ENCODE measurements at regions not wholly inside any gene's neighbourhood (a gene's known extent, or its start where the extent isn't known, plus 50 kb on each side); places are given as distances from the start of the nearest gene placed in this dataset.
"Not testable (repeated sequence)": the region's sequence is repeated elsewhere in the genome, so short reads cannot be mapped to it uniquely, and the experiment has no call there.

- DNase-seq (ENCODE audit: low read depth) = no peak
These were observed 698.4 kb upstream of the LRRTM1 start for GRCh38 chr2:81002906-81003305.

DNA sequence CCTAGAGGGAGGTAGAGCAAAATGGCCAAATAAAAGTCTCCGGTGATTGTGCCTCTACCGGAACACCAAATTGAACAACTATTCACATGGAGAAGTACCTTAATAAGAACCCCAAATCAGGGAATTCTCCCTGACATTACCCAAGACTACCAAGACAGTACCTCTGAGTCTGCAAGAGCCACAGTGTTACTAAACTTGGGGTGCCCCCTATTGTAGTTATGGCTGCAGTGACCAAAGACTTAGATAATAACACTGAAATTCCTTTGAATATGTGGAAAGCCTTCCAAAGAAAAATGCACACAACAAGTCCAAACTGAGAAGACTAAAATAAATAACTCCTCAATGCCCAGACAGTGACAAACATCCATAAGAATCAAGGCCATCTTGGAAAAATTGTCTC lies 682.9 kb upstream of the LRRTM1 start:
- DNase-seq (ENCODE audit: low read depth) = no peak

- DNase-seq (ENCODE audit: low read depth) = no peak
These were observed 665.3 kb upstream of the LRRTM1 start for GRCh38 chr2:80969900-80970299.

GRCh38 chr2:80968450-80968849 lies 663.9 kb upstream of the LRRTM1 start:
- DNase-seq (ENCODE audit: low read depth) = no peak

GRCh38 chr2:80947601-80948130 lies 643.1 kb upstream of the LRRTM1 start:
- DNase-seq (ENCODE audit: low read depth) = no peak

DNA sequence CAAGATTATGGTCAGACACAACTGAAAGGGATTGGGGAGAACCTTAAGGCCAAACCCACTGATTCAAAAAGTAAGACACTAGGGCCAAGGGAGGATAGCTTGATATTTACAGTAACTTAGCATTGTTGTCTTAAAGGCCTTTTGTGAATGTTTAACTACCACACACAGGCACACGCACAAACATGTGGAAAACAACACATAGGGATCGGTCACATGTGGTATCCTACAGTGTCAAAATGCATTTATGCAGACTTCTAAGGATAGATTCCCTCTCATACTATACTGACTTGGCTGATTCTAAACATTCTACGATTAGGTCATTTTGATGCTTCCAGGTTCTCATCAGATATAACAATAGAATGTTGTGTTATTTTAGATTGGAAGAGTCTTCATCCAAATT lies 638.9 kb upstream of the LRRTM1 start:
- DNase-seq (ENCODE audit: low read depth) = no peak

DNA sequence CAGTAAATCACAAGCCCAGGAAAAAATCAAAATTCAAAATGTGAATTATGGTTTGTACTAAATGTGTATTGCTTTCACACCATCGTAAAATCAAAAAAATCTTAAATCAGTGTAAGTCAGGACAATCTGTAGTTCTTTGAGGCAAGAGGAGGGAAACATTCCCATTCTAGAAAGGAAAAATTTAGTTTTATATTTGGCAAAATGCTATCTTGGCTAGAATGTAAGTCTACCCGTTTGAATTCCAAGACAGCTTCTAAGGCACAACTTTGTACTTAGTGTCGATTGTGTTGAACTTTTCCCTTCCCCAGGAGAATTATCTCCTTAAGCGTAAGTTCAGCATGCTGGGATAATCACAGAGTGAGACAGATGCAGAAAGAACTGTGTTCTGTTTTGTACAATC lies 638.2 kb upstream of the LRRTM1 start:
- no peak for DNase-seq (ENCODE audit: low read depth)

DNA sequence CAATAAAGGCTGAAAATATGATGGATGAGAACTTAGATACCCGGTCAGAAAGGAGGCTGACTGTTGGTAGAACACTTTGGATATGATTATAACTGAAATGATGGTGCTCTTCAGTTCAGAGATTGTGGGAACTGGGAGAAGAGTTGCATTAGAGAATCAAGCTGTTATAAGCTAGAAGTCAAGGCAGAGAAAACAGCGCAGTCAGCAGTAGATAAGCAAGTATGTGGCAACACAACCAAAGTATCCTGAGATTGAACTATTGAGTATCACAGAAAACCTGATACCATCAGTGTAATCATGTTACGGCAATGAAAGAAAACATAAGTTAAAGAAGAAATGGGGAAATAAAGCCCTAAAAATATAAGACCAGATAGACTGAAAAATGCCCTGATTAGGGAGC lies 633.9 kb upstream of the LRRTM1 start:
- DNase-seq (ENCODE audit: low read depth) = no peak

DNA sequence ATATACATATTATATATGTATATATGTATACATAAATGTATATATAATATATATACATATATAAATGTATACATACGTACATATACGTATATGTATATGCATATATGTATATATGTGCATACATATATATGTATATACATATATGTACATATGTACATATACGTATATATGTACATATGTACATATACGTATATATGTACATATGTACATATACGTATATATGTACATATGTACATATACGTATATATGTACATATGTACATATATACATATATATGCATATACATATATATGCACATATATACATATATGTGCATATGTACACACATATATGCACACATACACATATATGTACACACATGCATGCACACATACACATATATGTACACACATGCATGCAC lies 627.3 kb upstream of the LRRTM1 start:
- DNase-seq (ENCODE audit: low read depth) = not testable (repeated sequence)

GRCh38 chr2:80930777-80931176 lies 626.2 kb upstream of the LRRTM1 start:
- no peak for DNase-seq (ENCODE audit: low read depth)

DNA sequence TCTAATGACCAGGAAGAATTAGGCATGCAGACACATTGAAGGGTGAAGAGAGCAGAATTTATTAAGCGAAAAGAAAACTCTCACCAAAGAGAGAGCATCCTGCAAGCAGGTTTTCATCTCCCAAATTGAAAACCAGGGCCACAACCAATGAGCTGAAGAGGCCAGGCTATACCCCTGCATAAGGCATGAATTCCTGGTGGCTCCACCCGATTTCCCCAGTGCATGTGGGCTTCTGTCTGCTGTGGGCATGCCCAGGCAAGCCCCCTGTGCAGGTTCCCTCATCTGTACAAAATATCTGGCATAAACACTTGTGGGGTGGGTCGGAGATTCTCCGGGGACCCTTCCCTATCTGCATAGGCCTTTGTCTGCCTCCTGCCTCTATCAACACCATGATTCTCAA lies 621.6 kb upstream of the LRRTM1 start:
- no peak for DNase-seq (ENCODE audit: low read depth)

DNA sequence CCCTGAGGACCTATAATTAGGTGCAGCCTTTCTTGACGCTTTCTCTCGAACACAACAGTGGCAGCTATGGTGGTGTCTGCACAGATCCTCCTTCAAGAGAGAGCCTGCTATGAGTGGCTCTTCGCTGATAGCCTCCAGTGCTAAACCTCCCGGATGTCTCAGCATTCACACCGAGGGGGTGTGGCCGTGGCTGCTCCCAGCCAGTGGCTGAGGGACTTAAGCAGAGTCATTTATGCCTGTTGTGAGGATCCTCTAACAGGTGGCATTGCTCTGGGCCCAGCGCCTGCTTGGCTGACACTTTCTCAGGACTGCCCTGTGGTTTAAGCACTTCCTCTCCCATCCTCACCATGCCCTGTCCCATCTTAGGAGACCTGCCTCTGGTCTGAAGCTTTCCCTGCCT lies 592.0 kb upstream of the LRRTM1 start:
- no peak for DNase-seq (ENCODE audit: low read depth)

DNA sequence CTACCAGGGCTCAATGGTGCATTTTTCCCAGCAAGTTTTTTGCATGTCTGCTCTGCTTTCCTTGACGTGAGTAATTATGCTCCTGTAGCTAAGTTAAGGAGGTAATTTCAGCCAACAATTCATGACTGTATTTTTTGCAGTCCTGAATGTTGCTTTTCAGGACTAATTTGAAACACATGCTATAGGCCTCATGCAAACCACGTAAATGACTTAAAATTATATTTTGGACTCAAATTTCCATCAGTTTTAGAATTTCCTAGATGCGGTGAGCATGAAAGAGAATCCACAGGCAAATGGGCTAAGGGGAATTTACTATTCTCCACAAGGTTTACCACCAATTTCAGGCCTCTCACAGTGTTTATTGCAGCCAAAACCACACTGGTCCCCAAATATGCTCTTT lies 589.9 kb upstream of the LRRTM1 start:
- DNase-seq (ENCODE audit: low read depth) = no peak

GRCh38 chr2:80893711-80894110 lies 589.2 kb upstream of the LRRTM1 start:
- DNase-seq (ENCODE audit: low read depth) = no peak

GRCh38 chr2:80889009-80889408 lies 584.5 kb upstream of the LRRTM1 start:
- no peak for DNase-seq (ENCODE audit: low read depth)

- no peak for DNase-seq (ENCODE audit: low read depth)
These were observed 583.4 kb upstream of the LRRTM1 start for GRCh38 chr2:80887841-80888378.

GRCh38 chr2:80874374-80874773 lies 569.8 kb upstream of the LRRTM1 start:
- DNase-seq (ENCODE audit: low read depth) = no peak

DNA sequence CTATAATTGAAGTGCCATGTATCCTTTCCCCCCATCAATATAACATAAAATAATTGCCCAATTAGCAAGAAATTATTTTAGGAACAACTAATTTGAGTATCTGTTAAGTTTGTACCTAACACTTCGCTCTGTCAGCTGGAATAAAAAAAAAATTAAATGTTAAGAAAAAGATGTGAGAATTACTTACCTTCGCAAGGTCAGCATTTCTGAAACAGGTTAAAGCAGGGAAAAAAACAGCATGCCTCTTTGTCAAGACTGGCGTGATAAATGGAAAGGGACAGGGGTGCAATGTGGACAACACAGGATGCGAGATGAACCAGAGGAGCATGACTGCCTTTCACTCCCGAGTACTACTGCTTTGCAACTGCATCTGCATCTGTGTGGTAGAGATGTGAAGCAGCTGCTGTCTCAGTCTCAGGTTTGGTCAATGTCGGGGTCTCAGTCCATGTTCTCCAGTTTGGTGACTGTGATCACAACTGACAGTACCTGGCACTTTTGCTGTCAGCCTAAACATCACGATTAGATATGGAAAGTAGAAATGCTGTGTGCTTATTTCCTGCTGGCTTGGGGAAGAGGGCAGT lies 565.4 kb upstream of the LRRTM1 start:
- DNase-seq (ENCODE audit: low read depth) = no peak

DNA sequence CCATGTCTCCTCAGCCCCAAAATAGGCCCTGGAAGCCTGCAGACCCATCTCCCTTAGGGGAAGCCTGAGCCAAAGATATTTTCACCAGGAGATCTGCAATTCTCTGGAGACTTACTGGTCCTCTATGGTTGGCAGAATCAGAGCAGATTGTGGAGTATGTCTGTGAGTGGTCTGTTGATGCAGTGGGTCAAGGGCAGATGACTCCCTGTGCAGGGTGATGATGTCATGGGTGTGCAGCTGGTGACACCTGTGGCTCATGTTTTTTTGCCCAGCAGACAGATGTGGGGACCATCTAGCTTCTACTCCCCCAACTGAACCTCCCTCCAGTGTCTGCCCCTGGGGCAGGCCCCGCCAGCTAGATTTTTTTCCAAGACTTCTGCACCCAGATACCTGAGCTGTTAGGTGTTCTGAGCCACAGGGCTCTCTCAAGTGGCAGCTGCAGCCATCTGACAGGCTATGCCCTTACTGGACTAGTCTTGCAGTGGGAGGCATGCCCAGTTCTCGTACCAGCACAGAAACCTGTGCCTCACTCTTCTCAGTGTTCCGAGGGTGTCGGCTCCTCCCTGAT lies 558.7 kb upstream of the LRRTM1 start:
- no peak for DNase-seq (ENCODE audit: low read depth)

DNA sequence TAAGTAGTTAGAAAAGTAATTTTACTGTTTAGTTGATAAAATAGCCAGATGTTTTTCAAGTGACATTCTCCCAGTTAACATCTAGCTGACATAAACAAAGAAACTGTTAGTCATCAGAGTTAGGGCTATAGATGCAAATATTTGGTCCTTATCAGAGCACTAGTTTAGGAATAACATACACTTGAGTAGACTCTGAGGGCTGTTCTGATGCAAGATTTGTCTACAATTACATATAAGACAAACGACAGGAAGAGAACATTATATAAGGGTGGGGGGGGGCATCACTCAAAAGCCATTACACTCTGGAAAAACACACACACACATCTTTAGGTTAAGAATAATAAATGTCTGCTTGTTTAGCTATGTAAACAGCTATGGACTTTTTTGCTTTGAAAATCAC lies 554.4 kb upstream of the LRRTM1 start:
- no peak for DNase-seq (ENCODE audit: low read depth)

GRCh38 chr2:80856227-80856626 lies 551.7 kb upstream of the LRRTM1 start:
- DNase-seq (ENCODE audit: low read depth) = no peak

DNA sequence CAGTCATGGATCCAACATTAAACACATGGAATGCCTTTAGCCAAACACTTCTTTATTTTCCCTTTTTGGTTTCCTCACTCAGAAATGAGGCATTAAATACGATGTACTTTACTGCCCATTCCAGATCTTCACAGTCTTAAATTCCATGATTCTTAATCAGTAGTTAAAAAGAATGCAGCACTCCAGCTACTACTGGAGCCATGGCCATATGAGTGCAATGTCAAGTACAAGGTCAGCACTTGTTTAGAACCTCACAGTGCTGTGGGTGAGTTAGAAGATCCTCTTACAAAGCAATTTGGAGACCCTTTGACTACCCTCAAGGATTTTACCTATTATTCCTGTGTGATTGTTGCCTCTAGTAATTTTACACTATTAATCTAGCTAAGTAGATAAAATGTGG lies 550.3 kb upstream of the LRRTM1 start:
- no peak for DNase-seq (ENCODE audit: low read depth)

- DNase-seq (ENCODE audit: low read depth) = no peak
These were observed 548.2 kb upstream of the LRRTM1 start for GRCh38 chr2:80852808-80853139.
